OCI-LY7 (cell line): ENCODE measurements at regions not wholly inside any gene's neighbourhood (a gene's known extent, or its start where the extent isn't known, plus 50 kb on each side); places are given as distances from the start of the nearest gene placed in this dataset.

ENCODE experiments used
- BruUV-seq: library from RNA; stranded (reverse); fragments of 400-500 nt; replicated peaks from 2 replicates; lab custom pipeline; 2021; lab: Mats Ljungman, UMichigan
- CTCF ChIA-PET: fragments of 300-600 bp; sonication (Branson Sonifier 250); formaldehyde crosslinking; loops from one replicate; lab custom pipeline; 2022; ENCODE audit warnings: antibody characterized with exemption; ENCODE audit not compliant: unreplicated experiment; lab: Charles Lee
- POLR2A ChIA-PET: fragments of 300-600 bp; sonication (Branson Sonifier 250); formaldehyde crosslinking; loops from one replicate; lab custom pipeline; 2022; ENCODE audit warnings: antibody characterized with exemption; lab: Charles Lee
- DNase-seq: peaks from one replicate; pipeline ENCODE4 v3.0.0-alpha.2; 2015; ENCODE audit warnings: low spot score
- H2AFZ ChIP-seq: fragments of 200-600 bp; sonication (generic), shearing (Covaris generic); 2 replicates; pipeline ENCODE4 v1.6.1; 2014; ENCODE audit warnings: mild to moderate bottlenecking, antibody characterized with exemption, low read length, moderate library complexity
- H3K27ac ChIP-seq: fragments of 200-600 bp; sonication (generic); 2 replicates; pipeline ENCODE4 v1.5.1; 2014; ENCODE audit warnings: mixed run types, low read depth, mild to moderate bottlenecking, moderate library complexity, low read length, inconsistent platforms; ENCODE audit not compliant: poor library complexity, severe bottlenecking
- H3K36me3 ChIP-seq: fragments of 200-600 bp; sonication (generic); 2 replicates; pipeline ENCODE4 v1.6.1; 2014; ENCODE audit warnings: mild to moderate bottlenecking, antibody characterized with exemption, low read length, moderate library complexity, mixed read lengths; ENCODE audit not compliant: insufficient read depth
- H3K4me1 ChIP-seq: fragments of 200-600 bp; sonication (generic); 2 replicates; pipeline ENCODE4 v1.5.1; 2014; ENCODE audit warnings: mild to moderate bottlenecking, low read length; ENCODE audit not compliant: insufficient read depth, poor library complexity, severe bottlenecking
- H3K4me2 ChIP-seq: fragments of 200-600 bp; sonication (generic); 2 replicates; pipeline ENCODE4 v1.6.1; 2014; ENCODE audit warnings: mild to moderate bottlenecking, low read length
- H3K4me3 ChIP-seq: fragments of 200-600 bp; sonication (generic); 2 replicates; pipeline ENCODE4 v1.5.1; 2014; ENCODE audit warnings: mild to moderate bottlenecking, low read depth, low read length; ENCODE audit not compliant: poor library complexity, severe bottlenecking
- H3K79me2 ChIP-seq: fragments of 200-600 bp; sonication (generic); 2 replicates; pipeline ENCODE4 v1.6.1; 2016; ENCODE audit warnings: low read depth, mild to moderate bottlenecking, low read length, moderate library complexity, mixed read lengths; ENCODE audit not compliant: insufficient read depth
- H3K9me2 ChIP-seq: fragments of 200-600 bp; sonication (generic); 2 replicates; pipeline ENCODE4 v1.6.1; 2016; ENCODE audit warnings: mild to moderate bottlenecking, low read length, mixed read lengths; ENCODE audit not compliant: insufficient read depth
- H3K9me3 ChIP-seq: fragments of 200-600 bp; sonication (generic); 2 replicates; pipeline ENCODE4 v1.6.1; 2014; ENCODE audit warnings: mild to moderate bottlenecking, mixed run types, low read length, mixed read lengths
- H4K20me1 ChIP-seq: fragments of 200-600 bp; sonication (generic); 2 replicates; pipeline ENCODE4 v1.6.1; 2014; ENCODE audit warnings: mild to moderate bottlenecking, antibody characterized with exemption, low read length, moderate library complexity, mixed read lengths; ENCODE audit not compliant: insufficient read depth
- EZH2phosphoT487 ChIP-seq: fragments of 200-600 bp; sonication (generic); IDR thresholded peaks from 2 replicates; pipeline ENCODE4 v1.6.1; 2018; ENCODE audit warnings: low read depth, borderline replicate concordance, mild to moderate bottlenecking, mixed run types, antibody characterized with exemption, low read length, moderate library complexity, mixed read lengths
- intact Hi-C: fragments of 100-400 bp; cut with micrococcal nuclease; formaldehyde crosslinking; loops from one replicate; pipeline ENCODE4 v1.10.0; 2022; ENCODE audit not compliant: unreplicated experiment
- TF ChIP-seq, protein P1 (sequence below): fragments of 200-600 bp; sonication (generic); conservative IDR thresholded peaks from 2 replicates; pipeline ENCODE4 v1.5.1; 2014; ENCODE audit warnings: mild to moderate bottlenecking, antibody characterized with exemption, low read length, moderate library complexity, mixed read lengths

DNA sequence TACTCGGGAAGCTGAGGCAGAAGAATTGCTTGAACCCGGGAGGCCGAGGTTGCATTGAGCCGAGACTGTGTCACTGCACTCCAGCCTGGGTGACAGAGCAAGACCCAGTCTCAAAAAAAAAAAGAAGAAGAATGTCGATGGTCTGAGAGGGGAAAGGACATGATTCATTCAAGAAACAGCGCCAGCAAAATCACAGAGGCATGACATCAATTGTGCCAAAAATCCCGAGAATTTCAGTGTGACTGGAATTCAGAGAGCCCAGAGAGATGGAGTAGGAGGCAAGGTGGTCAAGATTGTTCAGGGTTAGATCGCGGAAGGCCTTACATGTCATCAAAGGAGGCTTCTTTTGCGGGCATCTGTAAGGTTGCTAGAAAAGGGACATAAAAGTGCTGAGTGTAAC, 483.3 kb downstream of the VRK1 start:
- no peaks in the 10 kb centered on the region for H3K9me2 ChIP-seq
- H3K4me2 ChIP-seq, result no peak overlapping the region
- H3K27ac ChIP-seq, result no peak overlapping the region
- POLR2A ChIA-PET, result no interaction called here
- TF ChIP-seq, protein P1, sequence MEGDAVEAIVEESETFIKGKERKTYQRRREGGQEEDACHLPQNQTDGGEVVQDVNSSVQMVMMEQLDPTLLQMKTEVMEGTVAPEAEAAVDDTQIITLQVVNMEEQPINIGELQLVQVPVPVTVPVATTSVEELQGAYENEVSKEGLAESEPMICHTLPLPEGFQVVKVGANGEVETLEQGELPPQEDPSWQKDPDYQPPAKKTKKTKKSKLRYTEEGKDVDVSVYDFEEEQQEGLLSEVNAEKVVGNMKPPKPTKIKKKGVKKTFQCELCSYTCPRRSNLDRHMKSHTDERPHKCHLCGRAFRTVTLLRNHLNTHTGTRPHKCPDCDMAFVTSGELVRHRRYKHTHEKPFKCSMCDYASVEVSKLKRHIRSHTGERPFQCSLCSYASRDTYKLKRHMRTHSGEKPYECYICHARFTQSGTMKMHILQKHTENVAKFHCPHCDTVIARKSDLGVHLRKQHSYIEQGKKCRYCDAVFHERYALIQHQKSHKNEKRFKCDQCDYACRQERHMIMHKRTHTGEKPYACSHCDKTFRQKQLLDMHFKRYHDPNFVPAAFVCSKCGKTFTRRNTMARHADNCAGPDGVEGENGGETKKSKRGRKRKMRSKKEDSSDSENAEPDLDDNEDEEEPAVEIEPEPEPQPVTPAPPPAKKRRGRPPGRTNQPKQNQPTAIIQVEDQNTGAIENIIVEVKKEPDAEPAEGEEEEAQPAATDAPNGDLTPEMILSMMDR, result no peak
- TF ChIP-seq EZH2phosphoT487, result no peak
- H4K20me1 ChIP-seq, result no peaks in the 10 kb centered on the region
- H3K79me2 ChIP-seq, result no peaks in the 10 kb centered on the region
- no peaks in the 10 kb centered on the region for H3K36me3 ChIP-seq
- no peak overlapping the region for H2AFZ ChIP-seq
- no peaks in the 10 kb centered on the region for H3K9me3 ChIP-seq
- CTCF ChIA-PET, result no interaction called here
- H3K4me3 ChIP-seq, result no peak overlapping the region
- no peaks in the 10 kb centered on the region for H3K4me1 ChIP-seq
- BruUV-seq, result no TSS peak
- DNase-seq, result no peak
- intact Hi-C loops, result no loop called here

DNA sequence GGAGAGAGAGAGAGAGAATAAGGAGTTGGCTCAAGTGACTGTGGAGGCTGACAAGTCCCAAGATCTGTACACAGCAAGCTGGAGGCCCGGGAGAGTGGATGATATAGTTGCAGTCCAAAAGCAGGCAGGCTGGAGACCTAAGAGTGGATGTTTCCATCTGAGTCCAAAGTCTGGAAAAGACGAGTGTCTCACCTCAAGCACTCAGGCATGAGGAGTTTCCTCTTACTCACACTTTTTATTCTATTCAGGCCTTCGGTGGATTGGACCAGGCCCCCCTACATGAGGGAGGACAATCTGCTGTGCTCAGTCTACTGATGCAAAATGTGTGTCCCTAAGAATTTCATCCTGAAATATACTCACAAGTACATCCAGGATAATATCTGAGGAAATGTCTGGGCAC, 484.6 kb downstream of the VRK1 start:
- Histone ChIP-seq H3K9me3 (no peaks in the 10 kb centered on the region), H3K79me2 (no peaks in the 10 kb centered on the region), H3K36me3 (no peaks in the 10 kb centered on the region), H3K4me1 (no peaks in the 10 kb centered on the region), H2AFZ (no peak overlapping the region), H3K4me2 (no peak overlapping the region), H3K9me2 (no peaks in the 10 kb centered on the region), H3K27ac (no peak overlapping the region), H3K4me3 (no peak overlapping the region), H4K20me1 (no peaks in the 10 kb centered on the region)
- ChIA-PET POLR2A (no interaction called here), CTCF (no interaction called here)
- intact Hi-C loops, result no loop called here
- no TSS peak for BruUV-seq
- no peak for DNase-seq
- no peak for TF ChIP-seq EZH2phosphoT487
- TF ChIP-seq, protein P1, result no peak

DNA sequence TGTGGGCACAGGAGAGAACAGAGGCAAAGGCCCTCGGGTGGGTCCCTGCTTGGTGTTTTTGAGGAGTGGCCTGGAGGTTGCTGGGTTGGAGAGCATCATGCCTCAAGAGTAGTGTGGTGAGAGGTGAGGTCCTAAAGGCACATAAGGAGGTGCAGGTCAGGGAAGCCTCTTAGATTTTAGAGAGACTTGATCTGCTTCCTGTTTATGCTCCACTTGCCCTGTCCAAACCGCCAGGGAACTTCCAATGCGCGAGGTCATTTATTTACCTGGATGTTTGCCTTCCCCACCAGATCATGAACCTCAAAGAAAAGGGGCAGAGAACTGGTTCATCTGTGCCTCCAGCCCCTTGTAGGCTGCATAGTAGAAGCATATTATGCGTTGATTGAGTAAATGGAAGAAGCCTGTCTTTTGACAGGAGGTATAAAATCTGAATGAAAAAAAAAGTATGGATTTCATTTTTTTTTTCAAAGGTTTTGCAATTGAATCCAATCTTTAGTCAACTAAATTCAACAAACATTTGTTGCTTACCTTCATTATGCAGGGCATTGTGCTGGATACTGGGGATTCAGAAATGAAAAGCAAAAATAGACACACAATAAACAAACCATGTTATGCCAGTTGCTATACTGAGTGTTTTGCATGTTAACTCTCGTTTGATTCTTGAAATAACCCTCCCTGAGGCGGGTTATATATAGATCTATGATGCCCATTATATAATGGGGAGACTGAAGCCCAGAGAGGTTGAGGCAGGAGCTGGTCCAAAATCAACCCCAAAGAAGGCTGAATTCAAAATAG, 485.2 kb downstream of the VRK1 start:
- H4K20me1 ChIP-seq, result no peaks in the 10 kb centered on the region
- no peaks in the 10 kb centered on the region for H3K79me2 ChIP-seq
- H2AFZ ChIP-seq, result no peak overlapping the region
- ChIA-PET CTCF (no interaction called here), POLR2A (no interaction called here)
- DNase-seq, result no peak
- H3K4me1 ChIP-seq, result no peaks in the 10 kb centered on the region
- no peak overlapping the region for H3K4me2 ChIP-seq
- no peaks in the 10 kb centered on the region for H3K36me3 ChIP-seq
- H3K9me3 ChIP-seq, result no peaks in the 10 kb centered on the region
- H3K9me2 ChIP-seq, result no peaks in the 10 kb centered on the region
- intact Hi-C loops, result no loop called here
- H3K27ac ChIP-seq, result no peak overlapping the region
- H3K4me3 ChIP-seq, result no peak overlapping the region
- TF ChIP-seq, protein P1, result no peak
- TF ChIP-seq EZH2phosphoT487, result no peak
- BruUV-seq, result no TSS peak
